ENCODE measurements at regions not wholly inside any gene's neighbourhood (a gene's known extent, or its start where the extent isn't known, plus 50 kb on each side); places are given as distances from the start of the nearest gene placed in this dataset.

GRCh38 chr4:153931804-153932203 is 142.9 kb upstream of the SFRP2 start:
- TF ChIP-seq POLR2A (IDR thresholded peaks at IDR 0.05) (no peak), CTCF (IDR thresholded peaks at IDR 0.05) (no peak)

Data from lower leg skin (tissue), 3 donors.